GM18511 (cell line): ENCODE measurements at regions not wholly inside any gene's neighbourhood (a gene's known extent, or its start where the extent isn't known, plus 50 kb on each side); places are given as distances from the start of the nearest gene placed in this dataset.

Experiments used
- ATAC-seq: cut with Tn5 transposase; IDR thresholded peaks from one replicate; pipeline ENCODE4 v1.9.1; 2021; ENCODE audit warnings: mild to moderate bottlenecking, moderate library complexity; ENCODE audit not compliant: unreplicated experiment

DNA sequence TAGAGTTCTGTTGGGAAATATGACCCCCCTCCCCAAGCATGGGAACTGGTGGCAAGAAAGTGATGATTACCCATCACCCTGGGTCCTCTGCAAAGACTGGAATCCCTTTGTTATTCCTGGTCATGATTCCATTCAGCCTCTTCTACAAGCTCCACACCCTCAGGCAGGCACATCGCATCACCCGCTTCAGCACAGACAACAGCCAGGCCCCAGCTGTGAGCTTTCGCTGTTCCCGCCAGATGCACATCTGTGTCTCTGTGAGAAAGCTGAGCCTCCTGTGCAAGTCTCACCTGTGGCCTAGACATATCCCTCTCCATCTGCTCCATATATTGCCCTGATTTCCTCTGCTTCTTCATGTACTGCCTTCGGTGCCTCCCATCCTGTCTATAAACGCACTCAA lies 368.0 kb upstream of the RAB6C start:
- ATAC-seq = no peak

- ATAC-seq = no peak
Measured at GRCh38 chr2:129619471-129619870, 360.0 kb upstream of the RAB6C start.

GRCh38 chr2:129620411-129620810 lies 359.1 kb upstream of the RAB6C start:
- no peak for ATAC-seq

GRCh38 chr2:129623783-129624182 lies 355.7 kb upstream of the RAB6C start:
- no peak for ATAC-seq

DNA sequence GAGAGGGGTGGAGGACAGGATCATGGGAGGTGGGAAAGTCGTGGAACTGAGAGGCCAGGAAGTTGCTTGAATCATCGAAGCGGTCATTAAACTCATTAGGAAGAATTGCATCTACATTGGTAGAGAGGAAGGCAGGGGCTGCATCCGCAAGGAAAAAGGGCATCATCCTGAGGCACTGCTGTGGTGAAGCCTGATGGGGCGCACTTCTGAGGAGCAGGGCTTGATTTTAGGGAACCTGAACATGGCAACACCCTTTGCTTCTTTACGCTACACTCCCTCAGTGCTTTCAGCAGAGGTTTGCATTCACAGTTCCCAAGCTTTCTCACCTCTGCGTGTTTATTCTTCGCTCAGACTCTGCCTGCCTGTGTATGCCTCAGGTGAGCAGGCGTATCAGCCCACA lies 352.0 kb upstream of the RAB6C start:
- no peak for ATAC-seq

DNA sequence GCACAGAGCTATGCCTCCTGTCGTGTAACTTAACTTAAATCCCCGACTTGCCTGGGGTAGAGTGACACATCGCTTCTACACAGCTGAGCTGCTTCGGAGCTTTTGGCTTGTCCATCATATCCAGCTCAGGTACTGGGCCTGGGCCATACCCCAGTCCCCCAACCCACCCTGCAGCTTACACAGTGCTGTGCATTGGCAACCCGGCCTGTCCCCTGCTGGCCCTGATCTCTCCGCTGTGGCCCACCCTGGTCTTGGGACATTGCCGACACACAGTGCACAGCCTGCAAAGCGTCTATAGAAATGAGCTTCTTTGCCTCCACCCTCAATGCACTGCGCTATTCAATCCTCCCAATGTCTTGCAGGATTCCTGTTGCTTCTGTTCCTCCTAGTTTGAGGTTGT lies 342.8 kb upstream of the RAB6C start:
- no peak for ATAC-seq

- ATAC-seq = no peak
Measured at GRCh38 chr2:129641371-129641770, 338.1 kb upstream of the RAB6C start.

DNA sequence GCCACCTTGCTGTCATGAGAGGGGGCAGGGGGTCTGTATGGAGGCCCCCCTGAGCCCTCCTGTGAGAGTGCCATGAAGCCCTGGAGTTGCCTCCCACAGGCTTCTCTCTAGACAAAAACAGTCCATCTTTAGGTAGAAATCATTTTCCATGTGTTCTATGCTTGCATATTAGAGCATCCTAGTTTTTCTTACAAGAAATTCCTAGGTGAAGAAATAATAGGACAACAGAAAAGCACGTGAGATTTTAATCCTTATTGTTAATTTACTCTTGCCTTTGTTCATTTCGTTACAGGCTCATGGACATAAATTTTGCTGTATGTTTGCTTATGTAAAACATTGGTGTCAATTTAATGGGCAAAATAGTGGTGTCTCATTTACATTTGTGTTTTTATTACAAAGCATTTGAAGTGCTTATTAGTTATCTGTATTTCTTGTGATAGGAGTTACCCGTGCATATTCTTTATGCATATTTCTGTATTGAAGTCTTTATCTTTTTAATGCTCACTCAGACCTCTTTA lies 336.9 kb upstream of the RAB6C start:
- no peak for ATAC-seq

DNA sequence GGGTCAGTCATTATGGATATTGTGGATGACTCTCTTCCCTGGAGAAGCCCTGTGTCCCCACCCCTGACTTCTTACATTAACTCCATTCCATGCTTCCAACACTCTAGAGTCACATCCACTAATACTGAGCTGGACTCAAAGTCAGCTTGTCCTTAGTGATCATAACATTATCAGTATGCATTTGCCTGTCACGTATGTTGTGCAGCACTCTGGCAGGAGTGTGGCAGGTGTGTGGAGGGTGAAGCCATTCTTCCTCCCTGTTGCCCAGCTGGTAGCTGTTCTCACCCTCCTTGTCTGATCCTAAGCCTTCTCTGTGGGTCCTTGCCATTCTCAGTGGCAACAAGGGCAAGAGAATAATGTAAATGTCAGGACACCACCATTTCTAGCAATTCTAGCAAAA lies 334.1 kb upstream of the RAB6C start:
- ATAC-seq = no peak

DNA sequence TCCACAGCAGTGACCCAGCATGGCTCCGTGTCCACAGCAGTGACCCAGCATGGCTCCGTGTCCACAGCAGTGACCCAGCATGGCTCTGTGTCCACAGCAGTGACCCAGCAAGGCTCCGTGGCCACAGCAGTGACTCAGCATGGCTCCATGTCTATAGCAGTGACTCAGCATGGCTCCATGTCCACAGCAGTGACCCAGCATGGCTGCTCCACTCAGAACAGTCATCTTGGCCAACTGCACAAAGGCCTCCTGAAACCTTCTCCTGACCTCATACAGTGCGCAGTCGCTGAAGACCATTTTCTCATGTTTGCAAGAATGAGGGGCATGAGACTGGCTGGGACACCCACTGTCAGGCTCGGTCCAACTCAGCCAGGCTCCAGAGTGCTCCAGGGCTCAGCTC lies 333.4 kb upstream of the RAB6C start:
- no peak for ATAC-seq

- no peak for ATAC-seq
Measured at GRCh38 chr2:129653246-129653645, 326.2 kb upstream of the RAB6C start.

- ATAC-seq = no peak
Measured at GRCh38 chr2:129654331-129654730, 325.1 kb upstream of the RAB6C start.

- ATAC-seq = no peak
Measured at GRCh38 chr2:129656081-129656598, 323.3 kb upstream of the RAB6C start.

- no peak for ATAC-seq
Measured at GRCh38 chr2:129658430-129658829, 321.0 kb upstream of the RAB6C start.

DNA sequence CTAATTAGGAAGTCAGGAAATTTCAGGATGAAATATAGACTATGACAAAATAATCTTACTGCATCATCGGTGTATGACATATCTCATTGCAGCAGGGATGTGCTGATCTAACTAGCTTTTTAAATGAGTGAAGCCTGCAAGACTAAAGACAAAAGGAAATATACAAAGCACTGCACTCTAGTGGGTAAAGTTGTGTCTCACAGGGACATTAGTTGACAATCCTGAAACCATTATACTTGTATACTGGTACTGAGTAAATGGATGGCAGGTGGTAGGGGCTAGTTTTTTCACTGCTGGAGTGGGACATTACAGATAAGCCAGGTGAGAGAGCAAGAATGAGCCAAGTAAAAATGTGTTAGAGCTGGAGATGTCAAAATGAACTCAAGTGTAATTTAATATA lies 317.5 kb upstream of the RAB6C start:
- ATAC-seq = no peak

GRCh38 chr2:129667577-129667976 lies 311.9 kb upstream of the RAB6C start:
- ATAC-seq = no peak

DNA sequence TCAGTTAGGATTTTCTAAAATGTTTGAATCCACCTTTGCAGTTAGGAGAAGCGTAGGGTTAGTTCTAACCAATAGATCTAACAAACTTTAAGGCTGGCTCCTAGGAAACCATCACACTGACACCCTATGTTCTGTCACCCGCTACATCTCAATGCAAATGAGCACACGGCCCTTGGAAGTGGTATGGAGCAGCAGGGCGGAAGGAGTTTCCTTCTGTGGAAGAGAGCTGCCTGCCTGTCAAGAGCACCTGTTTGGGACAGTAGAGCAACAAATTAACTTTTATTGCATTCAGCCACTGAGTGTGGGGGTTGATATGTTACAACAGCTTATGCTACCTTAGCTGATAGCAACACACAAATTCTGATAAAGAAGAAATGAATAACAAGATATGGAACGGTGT lies 306.9 kb upstream of the RAB6C start:
- no peak for ATAC-seq

GRCh38 chr2:129673234-129673633 lies 306.2 kb upstream of the RAB6C start:
- no peak for ATAC-seq

GRCh38 chr2:129673847-129674711 lies 305.4 kb upstream of the RAB6C start:
- ATAC-seq = peak; percentile 51

- no peak for ATAC-seq
Measured at GRCh38 chr2:129678751-129679150, 300.7 kb upstream of the RAB6C start.

DNA sequence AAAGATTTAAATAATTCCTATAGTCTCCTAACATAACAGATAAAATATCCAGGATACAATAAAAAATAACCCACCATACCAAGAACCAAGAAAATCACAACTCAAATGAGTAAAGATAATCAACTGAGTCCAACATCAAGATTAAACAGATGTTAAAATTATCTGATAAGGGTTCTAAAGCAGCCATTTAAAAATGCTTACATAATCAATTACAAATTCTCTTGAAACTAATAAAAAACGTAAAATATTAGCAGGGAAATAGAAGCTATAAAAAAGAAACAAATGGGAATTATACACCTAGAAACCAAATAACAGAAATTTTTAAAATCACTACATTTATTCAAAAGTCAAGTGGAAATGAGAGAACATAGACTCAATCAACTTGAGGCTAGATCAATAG lies 297.7 kb upstream of the RAB6C start:
- ATAC-seq = no peak

GRCh38 chr2:129689653-129690448 lies 289.6 kb upstream of the RAB6C start:
- ATAC-seq = no peak
